UCSD-AML1 (cell line): ENCODE measurements at regions not wholly inside any gene's neighbourhood (a gene's known extent, or its start where the extent isn't known, plus 50 kb on each side); places are given as distances from the start of the nearest gene placed in this dataset.
"Not testable (repeated sequence)": the region's sequence is repeated elsewhere in the genome, so short reads cannot be mapped to it uniquely, and the experiment has no call there.

Source experiments
- DNase-seq: peaks from one replicate; lab custom pipeline; 2025; ENCODE audit not compliant: unreplicated experiment; lab: John Stamatoyannopoulos, UW

DNA sequence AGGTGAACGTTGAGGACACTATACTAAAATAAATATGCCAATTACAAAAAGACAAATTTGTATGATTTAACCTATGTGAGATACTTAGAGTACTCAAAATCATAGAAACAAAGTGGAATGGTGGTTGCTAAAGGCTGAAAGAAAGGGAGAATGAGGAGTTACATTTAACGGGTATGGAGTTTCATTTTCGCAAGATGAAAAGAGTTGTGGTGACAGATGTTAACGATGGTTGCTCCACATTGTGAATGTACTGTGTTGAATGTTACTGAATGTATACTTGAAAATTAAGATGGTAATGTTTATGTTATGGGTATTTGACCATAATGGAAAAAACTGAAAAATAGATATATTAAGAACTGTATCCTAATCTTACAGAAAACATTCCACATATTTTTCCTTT lies 51.3 kb upstream of the MOCS2 start:
- DNase-seq: no peak

- DNase-seq: no peak
These were observed 52.3 kb upstream of the MOCS2 start for GRCh38 chr5:53161876-53162275.

DNA sequence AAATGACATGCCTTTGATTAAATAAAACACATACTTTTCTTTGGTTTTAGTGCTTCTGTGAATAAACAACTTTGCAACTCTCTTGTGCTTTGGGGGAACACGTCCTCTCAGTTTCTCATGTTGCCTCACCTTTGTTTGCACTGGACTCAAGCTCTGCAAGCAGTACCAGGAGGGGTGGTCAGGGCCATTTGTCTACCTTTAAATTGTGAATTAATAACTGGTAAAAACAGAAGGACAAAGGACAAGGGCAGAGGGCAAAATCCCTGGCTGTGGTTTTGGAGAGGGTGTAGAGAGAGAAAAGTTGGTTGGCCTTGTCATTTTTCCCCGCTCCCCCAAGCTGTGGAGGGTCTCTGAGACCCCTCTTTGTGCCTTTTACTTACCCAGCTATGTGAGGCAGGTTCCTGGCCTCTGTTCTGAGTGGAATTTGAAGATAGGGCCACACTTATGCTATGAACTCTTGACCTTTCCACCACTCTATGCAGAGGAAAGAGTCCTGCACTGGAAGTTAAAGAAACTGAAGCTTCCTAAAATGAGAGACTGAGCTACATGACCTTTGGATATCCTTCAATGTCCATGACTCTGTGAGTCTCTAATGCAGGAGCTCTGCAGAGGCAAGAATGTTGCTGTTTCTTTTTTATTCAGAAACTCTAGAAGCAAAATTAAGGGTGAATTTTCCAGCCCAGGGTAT lies 55.1 kb upstream of the MOCS2 start:
- no peak for DNase-seq

GRCh38 chr5:53165431-53166182 lies 56.0 kb upstream of the MOCS2 start:
- no peak for DNase-seq

- DNase-seq: no peak
These were observed 56.6 kb upstream of the MOCS2 start for GRCh38 chr5:53166183-53166495.

- DNase-seq: no peak
These were observed 58.3 kb upstream of the MOCS2 start for GRCh38 chr5:53167836-53168235.

DNA sequence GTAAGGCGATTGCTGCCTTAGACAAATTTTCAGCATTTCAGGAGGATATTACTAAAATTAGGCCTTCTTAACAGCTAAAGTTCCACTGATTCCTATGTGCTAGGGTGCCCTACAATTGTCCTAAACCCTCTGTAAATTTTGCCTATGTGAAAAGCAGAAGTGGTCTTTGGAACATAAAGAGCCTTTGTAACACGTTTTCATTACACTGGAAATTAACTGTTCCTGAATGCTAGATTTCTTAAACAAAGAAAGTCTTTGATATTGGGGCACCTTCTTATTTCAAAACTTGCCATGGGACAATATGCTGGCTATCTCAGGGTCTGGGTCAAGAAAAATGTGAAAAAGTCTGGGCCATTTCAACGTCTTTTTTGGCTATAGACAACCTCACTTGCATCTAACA lies 60.4 kb upstream of the MOCS2 start:
- DNase-seq: no peak

DNA sequence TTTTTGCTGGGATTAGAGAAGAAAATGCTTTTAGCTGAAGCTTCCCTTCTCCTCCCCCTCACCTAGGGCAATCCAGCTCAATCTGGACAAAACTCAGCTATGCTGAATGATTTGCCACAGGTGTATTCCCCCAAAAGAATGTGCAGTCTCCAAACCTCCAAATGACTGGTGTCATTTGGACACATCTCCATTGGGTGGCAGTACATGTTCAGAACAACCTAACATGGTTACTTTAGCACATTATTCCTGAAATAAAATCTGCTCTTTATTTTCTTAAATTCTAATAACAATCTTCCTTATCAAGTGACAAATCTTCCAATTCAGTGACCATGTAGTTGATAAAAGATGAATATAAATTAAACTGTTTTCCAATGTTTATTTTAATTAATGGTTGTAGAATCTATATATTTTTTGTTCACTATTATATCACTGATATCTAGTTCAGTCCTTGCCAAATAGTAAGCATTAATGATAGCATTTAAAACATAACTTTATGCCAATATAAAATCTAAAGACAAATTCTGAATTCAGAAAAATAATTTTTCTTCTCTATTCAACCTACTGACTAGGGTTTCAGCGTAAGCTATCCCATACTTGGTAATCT lies 61.3 kb upstream of the MOCS2 start:
- DNase-seq: no peak

GRCh38 chr5:53172073-53172472 lies 62.5 kb upstream of the MOCS2 start:
- DNase-seq: not testable (repeated sequence)

GRCh38 chr5:53172630-53173029 lies 63.1 kb upstream of the MOCS2 start:
- DNase-seq: no peak

- DNase-seq: no peak
These were observed 63.5 kb upstream of the MOCS2 start for GRCh38 chr5:53173083-53173482.

DNA sequence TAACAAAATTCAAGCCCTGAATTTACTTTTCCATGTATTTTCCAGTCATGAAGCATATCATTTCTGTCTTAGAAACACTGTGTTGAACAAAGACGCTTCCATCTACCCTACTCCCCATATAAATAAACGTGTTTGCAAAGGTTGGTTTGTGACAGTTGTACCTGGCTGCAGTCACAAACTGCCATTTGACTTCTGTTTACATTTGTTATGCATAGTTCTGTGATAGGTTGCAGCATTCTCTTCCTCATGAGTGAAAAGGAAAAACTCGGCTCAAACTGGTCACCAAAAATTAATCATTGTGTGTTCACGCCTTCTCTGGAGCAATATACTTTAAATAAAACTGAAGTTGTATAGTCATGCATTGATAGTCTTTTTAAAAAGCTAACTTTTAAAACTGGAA lies 69.3 kb upstream of the MOCS2 start:
- DNase-seq: no peak

GRCh38 chr5:53179691-53180090 lies 70.1 kb upstream of the MOCS2 start:
- no peak for DNase-seq

GRCh38 chr5:53180538-53180937 lies 71.0 kb upstream of the MOCS2 start:
- DNase-seq: no peak

GRCh38 chr5:53180991-53181390 lies 71.4 kb upstream of the MOCS2 start:
- DNase-seq: no peak

DNA sequence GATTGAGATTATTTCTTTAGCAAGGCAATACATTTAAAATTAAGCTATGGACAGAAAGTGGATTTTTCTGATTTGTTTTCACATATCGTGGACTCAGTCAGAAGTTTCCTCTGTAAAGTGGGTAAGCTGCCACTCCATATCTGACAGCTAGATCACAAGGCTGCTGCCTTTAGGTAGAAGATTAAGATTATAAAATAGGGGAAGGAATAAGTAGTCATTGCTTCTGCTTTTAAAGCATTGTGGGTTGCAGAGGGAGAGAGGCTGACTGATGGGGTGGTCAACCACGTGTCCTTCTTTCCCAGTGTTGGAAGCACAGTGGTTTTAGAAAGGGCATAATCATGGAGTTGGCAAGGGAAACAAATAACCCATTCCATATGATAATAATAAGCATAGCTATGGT lies 74.3 kb upstream of the MOCS2 start:
- DNase-seq: no peak

- DNase-seq: no peak
These were observed 82.1 kb upstream of the MOCS2 start for GRCh38 chr5:53191548-53192165.

GRCh38 chr5:53194086-53194485 lies 84.5 kb upstream of the MOCS2 start:
- DNase-seq: no peak

GRCh38 chr5:53199882-53200281 lies 90.3 kb upstream of the MOCS2 start:
- no peak for DNase-seq

GRCh38 chr5:53200306-53200705 lies 90.7 kb upstream of the MOCS2 start:
- peak; percentile 11 for DNase-seq

GRCh38 chr5:53201746-53202145 lies 92.2 kb upstream of the MOCS2 start:
- DNase-seq: peak; percentile 7

GRCh38 chr5:53206562-53206961 lies 97.0 kb upstream of the MOCS2 start:
- DNase-seq: no peak
